ENCODE measurements at regions not wholly inside any gene's neighbourhood (a gene's known extent, or its start where the extent isn't known, plus 50 kb on each side); places are given as distances from the start of the nearest gene placed in this dataset.

DNA sequence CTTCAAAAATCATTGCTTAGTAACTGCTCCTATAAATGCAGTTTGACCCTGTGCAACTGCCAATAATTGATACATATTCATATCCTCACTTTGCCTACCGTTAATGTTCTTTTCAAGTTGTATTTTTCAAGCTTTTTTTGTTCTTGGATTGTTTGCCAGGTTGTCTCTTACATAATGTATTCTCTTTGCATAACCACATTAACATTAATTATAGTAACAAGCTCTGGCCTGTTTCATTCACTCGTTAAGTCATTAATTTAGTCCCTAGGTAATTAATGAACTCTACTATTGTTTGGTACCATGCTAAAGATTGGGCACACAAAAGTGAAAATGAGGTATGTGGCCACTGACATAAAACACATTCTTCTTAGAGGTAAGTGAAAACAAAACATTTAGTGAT, 1338.8 kb downstream of the NSUN3 start:
- DNase-seq, result no peak

- no peak for DNase-seq
Measured at GRCh38 chr3:95407709-95408463, 1345.0 kb downstream of the NSUN3 start.

DNA sequence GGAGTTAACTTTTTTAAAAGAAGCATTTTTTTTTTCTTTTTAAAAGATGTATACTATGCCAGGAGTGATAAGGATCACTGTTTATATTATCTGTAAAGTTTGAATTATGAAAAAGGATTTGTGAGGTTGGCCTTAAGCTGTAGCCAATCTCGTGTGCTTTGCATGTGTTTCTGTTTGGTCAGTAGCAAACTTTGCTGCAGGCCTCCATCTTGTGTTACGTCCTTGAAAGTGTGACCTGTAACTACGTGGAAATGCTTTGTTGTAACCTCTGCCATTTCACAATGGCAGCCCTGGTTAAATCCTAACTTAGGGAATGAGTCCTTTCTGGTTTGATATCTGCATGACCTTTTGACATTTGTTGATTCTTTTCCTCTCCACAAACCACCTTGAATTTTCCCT, 1345.6 kb downstream of the NSUN3 start:
- DNase-seq, result no peak

DNA sequence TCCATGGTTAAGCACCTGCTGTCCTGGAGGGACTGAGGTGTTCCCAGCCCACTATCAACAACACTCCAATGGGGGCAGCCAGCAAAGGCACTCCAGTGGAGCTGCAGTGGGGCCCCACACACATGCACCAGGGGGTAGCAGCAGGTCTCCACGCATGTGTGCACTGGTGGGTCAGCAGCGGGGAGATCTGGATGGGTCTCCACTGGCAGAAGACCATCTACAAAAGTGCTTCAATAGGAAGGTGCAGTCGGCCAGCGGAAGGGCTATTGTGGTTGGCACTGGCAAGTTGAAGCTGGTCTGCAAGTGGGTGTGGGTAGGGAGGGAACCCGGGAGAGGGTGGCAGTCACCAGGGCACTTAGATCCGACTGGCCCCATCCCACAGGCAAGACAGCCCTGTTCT, 1355.4 kb downstream of the NSUN3 start:
- no peak for DNase-seq

DNA sequence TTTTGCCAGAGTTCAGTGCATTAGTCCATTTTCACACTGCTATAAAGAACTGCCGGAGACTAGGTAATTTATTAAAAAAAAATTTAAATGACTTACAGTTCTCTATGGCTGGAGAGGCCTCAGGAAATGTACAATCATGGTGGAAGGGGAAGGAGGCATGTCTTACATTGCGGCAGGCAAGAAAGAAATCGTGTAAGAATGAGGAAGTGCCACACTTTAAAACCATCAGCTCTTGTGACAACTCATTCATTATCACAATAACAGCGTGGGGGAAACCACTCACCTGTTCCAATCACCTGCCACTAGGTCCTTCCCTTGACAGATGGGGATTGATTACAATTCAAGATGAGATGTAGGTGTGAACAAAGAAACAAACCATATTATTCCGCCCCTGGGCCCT, 1361.4 kb downstream of the NSUN3 start:
- DNase-seq, result no peak

- DNase-seq, result no peak
Measured at GRCh38 chr3:95434491-95434890, 1371.6 kb downstream of the NSUN3 start.

DNA sequence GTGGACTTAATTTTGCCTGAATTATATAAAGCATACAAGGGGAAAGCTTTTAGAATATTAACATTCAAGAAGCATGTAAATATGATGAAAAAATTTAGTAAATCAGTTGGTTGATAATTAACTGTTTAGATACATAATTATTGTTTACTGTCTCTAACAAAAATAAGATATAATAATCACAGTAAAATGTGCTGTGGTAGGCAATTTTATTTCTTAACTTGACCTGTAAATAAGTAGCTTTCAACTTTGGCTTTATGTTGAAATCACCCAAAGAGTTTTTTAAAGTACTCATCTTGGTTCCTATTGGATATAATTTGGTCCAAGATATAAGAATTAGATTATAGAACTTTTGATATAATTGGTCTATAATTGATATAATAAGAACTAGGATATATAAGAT, 1374.5 kb downstream of the NSUN3 start:
- DNase-seq, result no peak

- DNase-seq, result no peak
Measured at GRCh38 chr3:95438274-95438673, 1375.4 kb downstream of the NSUN3 start.

DNA sequence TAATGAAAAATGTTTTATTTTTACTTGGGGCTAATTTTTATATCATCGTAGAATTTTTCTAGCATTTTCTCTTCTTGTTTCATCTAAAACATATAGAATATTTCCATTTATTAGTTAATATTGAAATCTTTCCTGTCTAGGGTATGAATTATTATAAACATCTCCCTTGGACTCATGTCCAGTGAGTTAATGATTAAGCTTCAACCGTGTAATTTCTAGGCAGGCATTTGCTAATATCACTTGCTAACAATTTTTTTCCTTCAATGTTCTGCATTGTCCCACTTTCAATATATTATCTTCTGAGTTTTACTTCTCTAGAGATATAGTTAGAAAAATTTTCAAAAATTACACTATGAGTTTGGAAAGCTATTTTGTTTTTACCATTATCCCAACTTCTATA, 1371.6 kb upstream of the EPHA6 start:
- DNase-seq, result no peak

- DNase-seq, result no peak
Measured at GRCh38 chr3:95449841-95450240, 1364.6 kb upstream of the EPHA6 start.

- DNase-seq, result no peak
Measured at GRCh38 chr3:95453242-95453641, 1361.2 kb upstream of the EPHA6 start.

GRCh38 chr3:95456835-95457234, 1357.6 kb upstream of the EPHA6 start:
- no peak for DNase-seq

GRCh38 chr3:95459706-95460105, 1354.7 kb upstream of the EPHA6 start:
- DNase-seq, result no peak

- no peak for DNase-seq
Measured at GRCh38 chr3:95460274-95460673, 1354.1 kb upstream of the EPHA6 start.

GRCh38 chr3:95462161-95462560, 1352.2 kb upstream of the EPHA6 start:
- DNase-seq, result no peak

GRCh38 chr3:95464346-95464745, 1350.0 kb upstream of the EPHA6 start:
- no peak for DNase-seq

DNA sequence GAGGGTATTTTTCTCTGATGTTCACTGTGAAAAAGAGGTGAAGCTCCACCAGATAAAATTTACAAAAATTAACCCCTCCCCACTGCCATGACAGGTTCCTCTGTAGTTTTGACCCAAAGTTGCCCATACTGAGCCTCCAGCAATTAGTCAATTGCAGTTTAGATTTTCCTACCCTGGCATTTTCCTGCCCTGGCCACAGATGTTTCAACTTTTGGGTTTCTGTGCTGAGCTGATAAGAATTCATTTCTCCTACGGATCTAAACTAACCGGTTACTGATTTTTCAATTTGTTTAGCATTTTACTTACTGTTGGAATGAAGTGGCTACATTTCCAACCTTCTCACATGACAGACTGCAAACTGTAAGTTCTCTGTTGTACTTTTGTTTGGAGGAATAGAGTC, 1346.1 kb upstream of the EPHA6 start:
- DNase-seq, result no peak

- no peak for DNase-seq
Measured at GRCh38 chr3:95474338-95474737, 1340.1 kb upstream of the EPHA6 start.

GRCh38 chr3:95476534-95476933, 1337.9 kb upstream of the EPHA6 start:
- no peak for DNase-seq

DNA sequence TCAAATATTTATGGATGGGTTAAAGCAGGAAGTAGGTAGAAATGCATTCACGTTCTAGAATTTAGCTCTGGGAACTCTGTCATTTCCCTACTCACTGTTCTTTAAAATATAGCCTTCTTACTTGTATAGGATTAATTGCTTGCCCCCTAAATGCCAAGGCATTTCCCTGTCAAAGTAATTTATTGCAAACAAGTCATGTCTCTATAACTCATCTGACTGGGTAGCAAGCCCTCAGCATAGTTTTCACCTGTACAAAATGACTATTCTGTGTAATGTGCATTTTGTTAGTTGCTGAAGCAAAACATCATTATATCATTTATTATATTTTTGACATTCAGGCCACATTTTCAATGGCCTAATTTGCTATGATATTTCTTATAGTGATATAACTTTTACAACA, 1308.2 kb upstream of the EPHA6 start:
- no peak for DNase-seq

- no peak for DNase-seq
Measured at GRCh38 chr3:95508124-95508523, 1306.3 kb upstream of the EPHA6 start.

GRCh38 chr3:95511828-95512227, 1302.6 kb upstream of the EPHA6 start:
- no peak for DNase-seq

GRCh38 chr3:95514260-95514659, 1300.1 kb upstream of the EPHA6 start:
- DNase-seq, result no peak

DNA sequence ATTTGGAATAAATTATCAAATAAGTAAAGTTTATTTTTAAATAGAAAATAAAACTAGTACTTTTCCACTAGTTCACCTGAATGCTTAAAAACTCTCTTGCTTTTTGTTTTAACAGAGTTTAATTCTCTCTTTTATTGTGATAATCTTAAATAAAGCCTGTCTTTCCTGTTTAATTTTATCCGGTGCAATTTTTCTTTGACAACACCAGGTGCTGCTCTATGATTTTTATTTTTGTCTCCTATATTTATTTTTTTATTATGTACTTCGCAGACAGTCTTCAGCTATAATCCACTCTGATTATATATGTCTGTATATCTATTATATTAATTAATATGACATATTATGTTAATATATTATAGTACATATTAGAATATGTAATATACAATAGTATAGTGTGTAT, 1293.0 kb upstream of the EPHA6 start:
- no peak for DNase-seq

DNA sequence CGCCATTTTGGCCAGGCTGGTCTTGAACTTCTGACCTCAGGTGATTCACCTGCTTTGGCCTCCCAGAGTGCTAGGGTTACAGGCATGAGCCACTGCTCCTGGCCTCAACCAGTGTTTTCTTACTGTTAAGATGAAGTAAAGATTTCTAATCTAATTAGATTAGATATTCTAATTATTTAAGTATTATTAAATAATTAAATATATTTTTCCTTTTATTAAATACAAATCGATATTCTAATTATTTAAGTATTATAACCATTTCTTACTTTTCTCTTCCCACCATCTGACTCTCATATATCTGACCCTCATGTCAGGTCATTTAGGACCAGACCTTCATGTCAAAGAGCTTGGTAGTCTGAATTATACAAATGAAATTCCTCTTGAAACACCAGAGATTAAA, 1291.9 kb upstream of the EPHA6 start:
- DNase-seq, result no peak
